ENCODE measurements at regions not wholly inside any gene's neighbourhood (a gene's known extent, or its start where the extent isn't known, plus 50 kb on each side); places are given as distances from the start of the nearest gene placed in this dataset.
A peak's percentile ranks its signal among the peaks of the same experiment; 100 is the strongest.
"Not testable (repeated sequence)": the region's sequence is repeated elsewhere in the genome, so short reads cannot be mapped to it uniquely, and the experiment has no call there.

DNA sequence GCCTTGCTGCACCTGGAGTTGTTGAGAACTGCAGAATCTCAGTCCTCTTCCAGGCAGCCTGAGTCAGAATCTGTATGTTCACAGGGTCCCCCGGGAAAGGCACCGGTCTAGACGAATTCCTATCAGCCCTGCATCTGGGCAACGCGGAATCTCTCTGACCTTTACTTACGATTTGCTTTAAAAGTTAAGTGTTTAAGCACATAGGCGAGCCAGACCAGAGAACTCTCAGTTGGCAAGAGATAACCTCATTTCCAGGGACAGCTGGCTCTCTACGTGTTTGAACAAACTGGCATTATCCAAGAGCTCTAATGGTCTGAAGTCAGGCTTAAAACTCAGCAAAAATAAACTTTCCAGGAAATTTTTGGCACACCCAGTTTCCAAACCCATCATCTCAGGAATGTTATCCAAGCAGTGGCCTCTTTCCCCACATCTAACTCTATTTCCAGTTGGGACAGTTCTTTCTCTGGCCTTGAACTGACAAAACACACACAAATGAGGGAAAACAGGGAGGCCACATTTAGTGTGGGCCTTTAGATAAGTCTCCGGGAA, 53.4 kb downstream of the HES1 start:
- DNase-seq: no peak

DNA sequence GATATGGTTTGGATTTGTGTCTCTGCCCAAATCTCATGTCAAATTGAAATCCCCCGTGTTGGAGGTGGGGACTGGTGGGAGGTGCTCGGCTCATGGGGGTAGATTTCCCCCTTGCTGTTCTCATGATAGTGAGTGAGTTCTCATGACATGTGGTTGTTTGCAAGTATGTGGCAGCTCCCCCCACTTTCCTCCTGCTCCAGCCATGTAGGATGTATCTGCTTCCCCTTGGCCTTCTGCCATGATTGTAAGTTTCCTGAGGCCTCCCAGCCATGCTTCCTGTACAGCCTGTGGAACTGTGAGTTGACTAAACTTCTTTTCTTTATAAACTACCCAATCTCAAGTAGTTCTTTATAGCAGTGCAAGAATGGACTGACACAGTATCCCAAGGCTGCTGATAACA, 55.9 kb downstream of the HES1 start:
- DNase-seq: not testable (repeated sequence)

DNA sequence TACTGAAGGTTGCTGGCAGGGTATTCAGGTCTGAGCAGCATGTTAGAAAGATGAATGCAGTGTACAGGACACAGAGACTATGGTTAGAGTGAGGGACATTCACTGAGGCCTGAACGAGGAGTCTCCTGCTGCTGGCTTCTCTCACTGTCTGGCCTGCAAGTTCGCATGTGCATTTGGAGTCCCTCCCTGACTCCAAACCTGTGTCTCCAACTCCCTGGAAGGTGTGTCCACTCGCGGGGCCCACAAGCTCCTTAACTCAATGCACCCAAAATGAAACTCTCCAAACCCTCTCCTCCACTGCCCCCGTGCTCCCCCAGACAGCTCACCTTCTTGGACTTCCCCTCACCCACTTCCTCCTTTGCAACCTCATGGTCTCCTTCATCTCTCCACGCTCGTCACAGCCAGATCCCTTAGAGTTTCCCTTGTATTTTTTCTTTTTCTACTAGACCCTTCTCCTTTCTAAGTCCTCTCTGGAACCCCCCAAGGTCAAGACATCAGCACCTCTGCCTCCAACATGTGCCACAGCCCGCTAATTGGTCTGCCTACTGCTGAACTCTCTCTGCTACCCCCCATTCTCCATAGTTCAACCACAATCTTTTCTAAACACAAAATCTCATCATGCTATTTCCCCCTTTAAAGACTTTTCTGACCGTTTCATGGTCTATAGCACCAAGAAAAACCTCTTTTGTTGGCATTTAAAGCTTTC, 58.3 kb downstream of the HES1 start:
- DNase-seq: no peak

DNA sequence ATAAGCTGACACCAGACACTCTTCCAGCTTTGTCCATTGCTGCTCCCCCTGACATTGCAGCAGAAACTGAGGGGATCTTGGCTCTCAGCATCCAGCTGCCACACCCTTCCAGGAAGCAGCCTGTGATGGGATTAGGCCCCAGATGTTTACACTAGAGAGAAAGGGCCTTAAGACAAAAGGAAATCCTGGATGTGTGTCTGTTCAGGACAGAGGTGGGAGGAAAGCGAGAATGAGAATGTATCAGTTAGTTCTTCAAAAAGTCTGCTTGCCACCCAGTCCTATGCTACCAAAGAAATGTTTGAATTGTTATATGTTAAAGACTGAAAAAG, 58.8 kb downstream of the HES1 start:
- DNase-seq: no peak

DNA sequence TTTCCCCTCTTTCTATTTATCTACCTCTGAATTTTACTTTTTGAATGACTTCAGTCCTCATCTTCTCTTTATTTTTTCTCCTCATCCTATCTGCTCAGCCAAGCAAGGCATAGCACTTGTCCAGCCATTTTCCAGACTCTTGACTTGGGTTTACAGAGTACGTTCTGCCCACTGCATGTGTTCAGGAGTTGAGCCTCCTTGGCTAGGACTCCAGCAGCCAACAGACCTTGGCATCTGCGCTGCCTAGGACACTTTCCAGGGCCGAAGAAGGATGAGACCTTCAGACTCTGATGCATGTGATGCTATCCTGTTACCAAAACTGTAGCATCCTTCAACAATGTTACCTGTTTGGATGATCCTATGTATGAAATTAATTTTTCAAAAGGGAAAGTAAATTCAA, 59.7 kb downstream of the HES1 start:
- DNase-seq: no peak

DNA sequence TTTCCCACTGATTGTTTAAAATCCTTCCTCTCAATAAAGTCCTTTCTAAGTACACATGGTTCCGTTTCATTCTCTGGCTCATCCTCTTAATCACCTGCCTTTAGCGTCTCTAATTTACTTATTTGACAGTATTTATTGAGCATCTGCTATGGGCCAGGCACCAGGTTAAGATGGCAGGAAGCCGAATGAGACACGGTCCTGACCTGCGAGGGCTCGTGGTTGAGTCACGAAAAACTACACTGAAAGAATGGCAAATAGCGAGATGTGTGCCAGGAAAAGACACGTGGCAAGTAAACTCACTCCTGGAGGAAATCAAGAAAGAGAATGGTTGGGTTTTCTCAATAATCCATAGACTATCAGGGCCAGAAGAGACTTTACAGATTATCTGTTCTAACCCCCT, 60.9 kb downstream of the HES1 start:
- no peak for DNase-seq

DNA sequence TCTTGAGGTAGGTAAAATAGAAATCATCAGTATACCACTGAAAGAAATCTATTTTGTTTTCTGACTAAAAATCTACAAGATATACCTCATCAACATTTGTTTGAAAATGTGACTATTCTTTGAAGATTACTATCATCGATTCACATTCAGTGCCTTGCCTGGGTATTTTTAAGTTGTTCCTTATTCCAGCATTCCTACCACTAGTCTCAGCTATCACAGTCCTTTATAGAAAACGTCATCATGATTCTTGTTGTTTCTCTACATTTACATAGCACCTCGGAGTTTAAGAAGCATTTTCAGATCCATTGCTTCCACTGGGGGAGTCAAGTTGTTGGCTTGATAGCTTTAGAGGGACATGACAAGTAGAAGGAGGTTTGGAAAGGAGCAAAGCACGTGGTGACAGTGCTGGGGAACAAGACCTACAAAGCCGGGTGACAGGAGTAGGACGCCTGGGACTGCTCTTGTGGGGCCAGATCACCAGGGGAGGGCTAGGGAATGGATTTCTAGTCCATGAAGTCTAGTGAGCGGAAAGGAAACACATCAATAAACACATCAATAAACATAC, 61.5 kb downstream of the HES1 start:
- DNase-seq: no peak

DNA sequence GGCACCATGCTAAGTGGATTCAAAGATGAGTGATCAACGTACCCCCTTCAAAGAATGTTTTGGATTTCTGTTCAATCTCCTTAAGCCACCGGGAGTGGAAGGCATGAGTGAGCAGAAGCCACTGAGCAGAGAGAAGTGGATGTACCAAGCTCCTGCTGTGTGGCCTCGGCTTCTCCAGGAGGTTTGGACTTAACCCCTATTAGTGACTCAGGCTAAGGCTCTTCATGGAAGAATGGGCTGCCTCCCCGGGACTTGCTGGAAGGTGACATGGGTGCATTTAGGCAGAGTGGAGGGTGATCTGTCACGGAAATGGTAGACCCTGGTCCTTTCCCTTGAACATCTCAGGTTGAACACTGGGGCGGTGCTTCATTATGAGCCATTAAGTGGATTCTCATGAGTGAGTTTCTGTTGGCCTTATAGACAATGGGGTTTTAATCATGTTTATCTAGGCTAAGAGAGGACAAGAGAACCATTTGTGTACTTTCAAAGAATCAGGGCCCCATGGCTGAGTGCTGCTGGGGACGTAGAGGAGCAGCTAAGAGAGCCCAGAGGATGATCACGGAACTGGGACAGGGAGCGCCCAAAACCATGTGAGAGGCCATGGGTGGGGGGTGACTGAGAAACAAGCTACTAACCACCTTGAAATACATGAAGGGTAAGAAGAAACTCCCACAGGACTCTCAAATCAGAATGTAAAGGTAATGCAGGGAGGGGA, 62.2 kb downstream of the HES1 start:
- DNase-seq: no peak

DNA sequence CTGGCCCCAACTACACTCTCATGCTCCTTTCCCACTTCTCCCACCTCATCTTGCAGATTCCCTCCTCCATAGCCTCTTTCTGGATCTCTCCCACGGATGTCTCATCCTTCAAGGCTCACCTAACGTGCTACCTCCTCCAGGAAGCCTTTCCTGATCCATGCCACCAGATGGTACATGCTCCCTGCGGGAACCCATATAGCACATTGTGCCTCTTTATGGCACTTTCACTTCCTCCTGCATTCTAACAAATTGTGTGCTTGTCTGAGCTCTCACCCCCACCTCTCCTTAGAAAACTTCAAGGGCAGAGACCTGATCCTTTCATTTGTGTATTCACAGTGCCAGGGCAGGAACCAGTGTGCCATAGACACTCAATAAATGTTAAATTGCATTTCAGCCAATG, 63.0 kb downstream of the HES1 start:
- no peak for DNase-seq

DNA sequence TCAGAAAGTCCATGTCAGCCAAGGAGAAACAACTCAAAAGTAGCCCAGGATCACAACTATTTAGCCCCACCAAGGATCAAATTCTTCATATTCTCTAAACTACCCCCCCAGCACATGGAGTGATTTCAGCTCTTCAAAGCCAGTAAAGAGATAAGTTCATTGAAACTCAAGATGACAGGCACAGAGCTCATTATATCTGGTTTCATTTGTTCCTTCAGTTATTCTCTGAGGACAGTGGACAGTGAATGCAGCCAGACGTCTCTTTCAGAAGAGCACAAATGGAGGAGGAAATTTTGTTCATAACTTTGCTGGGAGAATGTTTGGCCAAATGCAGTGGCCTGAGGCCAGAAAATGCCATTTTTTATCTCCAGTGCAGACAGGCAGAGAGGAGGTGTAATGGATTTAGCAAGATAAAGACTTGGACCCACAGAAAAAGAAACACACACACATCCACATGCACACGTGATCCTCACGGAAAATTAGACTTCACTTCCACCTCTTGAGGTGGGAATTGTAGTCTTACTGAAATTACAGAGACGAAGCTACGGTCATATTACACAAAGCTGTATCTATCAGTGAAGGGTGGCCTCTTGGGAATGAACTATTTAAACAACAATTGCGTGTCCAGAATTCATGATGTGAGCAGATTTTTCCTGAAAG, 64.6 kb downstream of the HES1 start:
- no peak for DNase-seq

DNA sequence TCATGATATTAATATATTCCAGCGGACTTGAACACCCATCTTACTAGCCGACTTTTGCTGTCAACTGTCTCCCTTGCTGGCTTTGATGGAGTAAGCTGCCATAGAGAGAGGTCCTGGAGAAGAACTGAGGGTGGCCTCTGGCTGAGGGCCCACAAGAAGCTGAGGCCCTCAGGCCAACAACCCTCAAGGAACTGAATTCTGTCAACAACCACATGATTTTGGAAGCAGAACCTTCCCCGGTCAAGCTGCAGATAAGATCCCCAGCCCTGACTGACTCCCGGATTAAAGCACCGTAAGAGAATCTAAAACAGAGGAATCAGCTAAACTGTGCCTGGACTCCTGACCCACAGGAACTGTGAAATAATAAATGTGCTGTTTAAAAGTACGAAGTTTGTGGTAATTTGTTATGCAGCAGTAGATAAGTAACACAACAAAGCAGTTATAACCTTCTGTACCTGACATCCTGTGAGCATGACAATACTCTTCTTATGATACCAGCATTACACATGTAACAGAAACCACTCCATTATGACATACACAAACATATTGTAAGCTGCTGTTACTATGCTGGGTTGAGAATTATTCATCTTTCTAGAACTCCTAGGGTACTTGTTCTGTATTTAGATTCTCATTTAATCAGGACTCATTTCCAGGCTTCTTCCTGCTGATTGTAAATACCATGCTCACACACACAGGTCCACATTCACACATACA, 66.2 kb downstream of the HES1 start:
- no peak for DNase-seq

DNA sequence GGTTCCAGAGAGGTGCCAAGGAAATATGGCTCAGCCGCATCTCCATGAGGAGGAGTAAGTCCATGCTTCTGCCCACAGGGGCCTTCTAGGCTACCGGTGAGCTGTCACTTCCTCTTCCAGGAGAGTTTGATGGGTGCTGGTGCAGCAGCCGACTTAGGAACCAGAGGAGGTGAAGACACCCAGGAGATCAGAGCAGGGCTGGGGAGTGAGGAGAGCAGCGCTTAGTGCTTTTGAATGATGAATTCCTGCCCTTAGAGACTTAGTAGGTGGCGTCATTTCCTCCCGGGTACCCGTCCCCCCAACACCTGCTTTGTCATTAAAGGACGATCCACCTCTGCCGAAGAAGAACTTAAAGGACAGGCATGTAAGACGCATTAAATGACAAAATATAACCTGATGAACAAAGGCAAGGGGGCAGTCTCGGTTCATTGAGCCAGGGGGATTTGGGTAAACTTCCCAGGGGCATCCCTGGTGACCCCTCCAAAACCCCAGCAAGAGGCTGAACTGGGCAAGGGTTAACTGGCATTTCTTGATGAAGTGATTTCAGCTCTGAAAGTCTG, 67.6 kb downstream of the HES1 start:
- peak; percentile 71 for DNase-seq

DNA sequence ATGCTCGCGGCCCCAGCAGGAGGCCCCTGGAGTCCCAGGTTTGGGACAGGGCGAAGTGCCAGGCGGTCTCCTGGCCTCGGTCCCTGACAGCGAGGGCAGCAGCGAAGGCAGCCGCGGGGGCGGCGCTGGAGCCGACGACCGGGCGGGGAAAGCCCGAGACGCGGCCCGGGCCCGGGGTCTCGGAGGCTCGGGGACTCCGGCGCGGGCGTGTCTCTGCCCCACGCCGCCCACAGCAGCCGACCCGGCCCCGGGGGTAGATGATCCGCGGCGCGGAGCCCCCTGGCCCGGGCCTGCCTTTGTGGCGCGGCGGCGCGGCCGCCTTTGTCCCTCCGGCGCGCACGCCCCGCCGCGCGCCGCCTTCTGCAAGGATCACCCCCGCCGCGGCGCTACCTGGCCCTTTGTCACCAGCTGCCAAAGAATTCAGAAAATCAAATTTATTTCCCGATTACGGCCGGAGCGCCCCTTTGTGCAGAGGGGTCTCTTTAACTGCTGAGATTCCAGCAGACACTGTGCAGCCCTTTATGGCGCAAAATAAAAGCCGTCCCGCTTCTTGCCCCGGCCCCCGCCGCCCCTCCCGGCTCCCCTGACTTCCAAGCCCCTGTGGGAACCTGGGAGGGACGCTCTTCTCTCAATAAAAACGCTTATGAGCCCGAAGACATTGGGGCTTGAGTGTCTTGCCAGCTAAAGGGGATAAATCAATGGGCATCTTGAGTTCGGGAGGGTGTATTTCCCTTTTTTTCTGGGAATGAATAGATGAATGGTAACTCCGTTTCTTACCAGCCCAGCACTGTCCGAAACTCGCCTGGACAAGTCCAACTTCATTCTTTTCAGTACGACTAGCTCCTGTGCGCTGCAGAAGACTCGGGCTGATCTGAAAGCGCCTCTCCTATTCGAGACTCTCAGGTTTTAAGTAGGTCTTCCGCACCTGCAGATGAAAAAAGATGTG, 68.4 kb downstream of the HES1 start:
- DNase-seq: no peak

DNA sequence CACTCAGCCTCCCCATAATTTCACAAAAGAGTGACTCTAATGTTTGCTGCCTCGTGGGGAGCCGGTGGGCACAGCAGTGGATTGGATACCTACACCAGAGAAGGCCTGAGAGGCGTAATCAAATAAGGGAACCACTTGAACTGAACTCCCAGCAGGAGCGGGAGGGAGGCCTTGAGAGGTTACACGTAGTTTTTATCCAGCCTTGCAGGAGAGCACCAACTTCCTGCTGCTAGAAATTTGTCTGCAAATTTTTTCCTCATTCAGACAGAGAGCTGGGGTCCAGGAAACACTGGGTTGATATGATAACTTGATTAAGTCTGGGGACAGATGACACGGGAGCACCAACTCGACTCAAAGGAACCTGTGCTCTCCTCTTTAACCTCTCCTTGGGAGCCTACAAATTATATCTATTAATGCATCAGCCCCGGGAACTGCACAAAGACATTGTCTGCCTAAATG, 69.8 kb downstream of the HES1 start:
- DNase-seq: peak; percentile 59

DNA sequence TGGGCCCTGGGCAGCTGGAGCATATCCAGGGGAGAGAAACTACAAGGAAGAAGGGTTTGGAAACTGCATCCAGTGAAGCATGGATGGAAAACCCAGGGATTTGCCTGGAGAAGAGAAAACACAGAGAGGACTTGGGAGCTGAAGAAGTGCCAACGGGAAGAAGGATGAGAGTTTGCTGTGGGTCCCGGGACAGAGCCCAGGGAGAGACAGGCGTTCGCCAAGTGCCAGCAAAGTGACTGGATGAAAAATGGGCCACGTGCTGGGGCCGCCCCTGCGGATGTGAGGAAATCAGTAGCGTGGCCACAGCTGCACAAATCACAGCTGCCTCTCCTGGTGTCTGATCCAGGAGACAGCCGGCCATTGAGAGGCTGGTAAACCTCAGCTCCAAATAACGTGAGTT, 70.4 kb downstream of the HES1 start:
- DNase-seq: no peak

DNA sequence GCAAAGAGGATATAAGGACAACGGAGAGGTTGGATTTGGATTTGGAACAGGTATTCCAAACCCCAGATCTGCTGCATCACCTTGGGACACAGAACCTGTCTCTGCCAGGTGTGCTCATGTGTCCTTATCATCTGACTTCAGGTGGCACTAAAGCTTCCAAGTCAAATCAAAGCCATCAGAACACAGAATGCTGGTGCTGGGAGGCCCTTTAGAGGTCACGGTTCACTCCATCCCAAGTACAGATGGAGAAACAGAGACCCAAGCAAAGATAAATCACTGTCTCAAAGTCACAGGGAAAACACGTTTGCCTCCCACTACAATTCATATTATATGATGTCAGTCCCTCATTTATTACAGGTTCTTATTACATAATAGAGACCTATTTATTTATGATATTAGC, 72.8 kb downstream of the HES1 start:
- no peak for DNase-seq

DNA sequence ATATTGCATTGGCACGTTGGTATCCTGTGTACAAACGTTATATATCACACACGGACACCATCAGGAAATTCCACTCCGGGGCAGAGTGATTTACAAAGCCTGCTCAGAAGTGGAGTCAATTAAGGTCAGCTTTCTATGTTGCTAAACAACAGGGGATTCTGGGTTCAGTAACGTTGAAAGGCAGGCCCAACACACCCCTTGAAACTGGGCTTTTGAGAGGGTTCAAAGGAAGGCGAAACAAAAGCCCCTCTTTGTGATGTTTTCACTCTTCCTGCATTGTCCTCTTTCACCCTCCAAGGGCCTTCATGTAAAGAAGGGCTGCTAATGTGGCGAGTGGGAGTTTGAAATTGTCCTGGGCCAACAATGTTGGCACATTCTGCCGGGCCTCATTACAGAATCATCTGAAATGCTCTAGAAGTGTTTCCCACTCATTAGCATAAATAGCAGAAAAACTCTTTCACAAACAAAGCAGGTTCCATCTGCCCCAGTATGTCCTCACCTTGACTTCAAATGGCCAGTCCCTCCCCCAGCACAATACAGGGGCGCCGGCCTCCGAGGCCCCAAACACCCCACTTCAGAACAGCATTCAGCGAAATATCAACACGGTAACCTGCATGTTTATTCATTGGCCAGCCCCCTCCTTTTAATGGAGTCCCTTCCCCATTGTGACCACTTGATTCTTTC, 76.4 kb downstream of the HES1 start:
- no peak for DNase-seq

DNA sequence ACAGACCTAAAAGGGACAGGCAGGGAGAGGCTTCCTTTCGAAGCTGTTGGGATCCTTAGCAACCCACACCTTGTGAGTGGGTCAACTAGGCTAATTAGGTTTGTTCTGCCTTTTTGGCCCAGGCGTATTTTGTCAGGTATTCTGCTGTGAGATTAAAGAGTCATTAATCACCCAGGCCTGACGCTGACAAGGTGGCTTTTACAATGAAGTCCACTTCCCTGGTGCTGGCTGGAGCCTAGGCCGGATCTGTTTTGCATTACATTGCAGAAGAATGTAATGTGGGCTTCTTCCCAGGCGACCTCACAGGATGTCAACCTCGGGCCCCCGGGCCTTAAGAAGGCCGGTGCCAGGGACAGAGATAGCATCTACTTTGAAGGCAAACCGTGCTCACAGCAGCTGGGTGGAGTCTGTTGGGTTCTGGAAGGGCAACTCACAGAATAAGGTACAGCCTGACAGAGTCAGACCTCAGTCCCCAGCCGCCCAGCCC, 76.9 kb downstream of the HES1 start:
- no peak for DNase-seq

DNA sequence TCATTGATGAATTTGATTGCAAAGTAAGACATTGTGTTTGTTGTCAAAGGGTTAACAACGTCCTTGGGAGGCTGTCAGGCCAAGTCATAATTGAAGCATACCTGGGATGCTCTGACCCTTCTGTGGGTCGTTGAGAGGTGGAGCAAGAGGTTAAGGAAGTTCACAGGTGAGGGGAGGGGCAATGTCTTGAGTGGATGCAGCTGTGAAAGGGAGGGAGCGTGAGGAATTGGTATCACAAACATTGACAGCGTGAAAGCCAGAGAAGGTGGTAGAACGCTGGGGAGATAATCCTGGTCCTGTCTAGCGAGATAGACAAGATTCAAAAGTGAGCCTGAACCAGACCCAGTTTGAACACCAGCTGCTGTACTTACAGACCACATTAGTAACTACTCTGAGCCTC, 79.4 kb downstream of the HES1 start:
- DNase-seq: no peak

DNA sequence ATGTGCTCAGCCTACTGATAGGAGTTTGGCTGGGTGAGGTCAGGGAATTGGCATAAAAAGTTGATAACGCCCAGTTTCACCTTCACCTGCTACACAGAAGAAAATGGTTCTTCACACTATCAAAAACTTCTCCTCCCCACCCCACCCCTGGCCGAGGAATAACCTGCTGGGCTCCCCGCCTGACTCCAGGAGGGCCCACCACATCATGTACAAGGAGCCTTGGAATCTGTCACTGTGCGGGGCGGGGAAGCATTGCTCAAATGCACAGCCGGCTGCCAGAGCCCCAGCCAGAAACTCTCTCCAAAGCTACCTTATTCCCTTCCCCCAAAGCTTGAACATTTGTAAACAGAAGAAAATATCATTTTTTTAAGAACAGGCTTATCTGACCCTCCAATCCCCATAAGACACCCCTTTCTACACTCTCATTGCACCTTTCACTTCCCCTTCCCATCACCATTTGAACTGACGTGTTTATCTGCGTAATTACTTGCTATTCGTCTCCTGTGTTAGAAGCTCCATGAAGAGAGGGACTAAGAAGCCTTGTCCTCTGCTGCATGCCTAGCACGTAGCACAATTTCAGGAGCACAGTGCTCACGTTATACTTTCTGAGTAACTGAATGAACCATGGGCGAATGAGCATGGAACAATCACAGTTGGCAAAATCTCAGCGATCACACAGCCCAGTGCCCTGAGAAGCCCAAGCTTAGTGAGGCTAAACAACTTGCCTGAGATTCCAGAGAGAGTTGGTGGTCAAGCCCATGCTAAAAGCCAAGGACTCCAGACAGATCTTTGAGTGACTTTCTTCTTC, 82.9 kb downstream of the HES1 start:
- DNase-seq: no peak
